CD4-positive, alpha-beta T cell (primary cell): ENCODE measurements at regions not wholly inside any gene's neighbourhood (a gene's known extent, or its start where the extent isn't known, plus 50 kb on each side); places are given as distances from the start of the nearest gene placed in this dataset.

Source experiments
- ATAC-seq: fragments of 200-7000 bp; cut with Tn5 transposase; one replicate; pipeline ENCODE4 v1.10.0; 2022; ENCODE audit warnings: mild to moderate bottlenecking; ENCODE audit not compliant: poor library complexity
- CTCF ChIA-PET: fragments of 350-600 bp; sonication (Branson Sonifier 250); formaldehyde crosslinking; loops from one replicate; lab custom pipeline; 2021; ENCODE audit warnings: antibody characterized with exemption, inconsistent platforms; lab: Charles Lee
- POLR2A ChIA-PET: fragments of 350-600 bp; sonication (Branson Sonifier 250); formaldehyde crosslinking; loops from one replicate; lab custom pipeline; 2021; ENCODE audit warnings: antibody characterized with exemption, inconsistent platforms; lab: Charles Lee
- DNase-seq, 14 experiments: peaks; one replicate each; pipeline ENCODE4 v3.0.0-alpha.2; 2013 to 2020; ENCODE audit warnings: mixed read lengths in 2 of 14
- H3K27ac ChIP-seq, 2 donors: one replicate each; pipeline versions ENCODE4 v1.5.1 to v1.7.0; 2013; ENCODE audit warnings: low read length in 2 of 2, low read depth in 1 of 2, mild to moderate bottlenecking in 1 of 2
- H3K27me3 ChIP-seq, 2 experiments: 1 replicate in 1 of 2; 2 replicates in 1 of 2; pipeline versions ENCODE4 v1.6.1 to v1.7.0; 2013; ENCODE audit warnings: low read length in 2 of 2, control low read depth in 1 of 2, mild to moderate bottlenecking in 1 of 2, moderate library complexity in 1 of 2; ENCODE audit not compliant: insufficient read depth in 2 of 2, control insufficient read depth in 1 of 2
- H3K36me3 ChIP-seq: one replicate; pipeline ENCODE4 v1.6.1; 2013; ENCODE audit warnings: low read length, control low read depth; ENCODE audit not compliant: insufficient read depth
- H3K4me1 ChIP-seq: one replicate; pipeline ENCODE4 v1.6.1; 2013; ENCODE audit warnings: low read length, control low read depth; ENCODE audit not compliant: insufficient read depth
- H3K4me3 ChIP-seq: one replicate; pipeline ENCODE4 v1.5.1; 2013; ENCODE audit warnings: mild to moderate bottlenecking, low read length, moderate library complexity
- H3K9me3 ChIP-seq, 2 experiments: 1 replicate in 1 of 2; 2 replicates in 1 of 2; pipeline versions ENCODE4 v1.6.1 to v1.7.0; 2013; ENCODE audit warnings: low read length in 2 of 2, mild to moderate bottlenecking in 2 of 2, control low read depth in 1 of 2, moderate library complexity in 1 of 2; ENCODE audit not compliant: control insufficient read depth in 1 of 2, insufficient read depth in 1 of 2
- H3K27ac Mint-ChIP-seq: one replicate; pipeline ENCODE4 v1.8.0; 2020; ENCODE audit warnings: mixed read lengths
- H3K27me3 Mint-ChIP-seq: one replicate; pipeline ENCODE4 v1.8.0; 2021; ENCODE audit warnings: mixed read lengths
- H3K36me3 Mint-ChIP-seq: one replicate; pipeline ENCODE4 v1.8.0; 2021; ENCODE audit warnings: low read depth, mixed read lengths
- H3K4me1 Mint-ChIP-seq: one replicate; pipeline ENCODE4 v1.8.0; 2021; ENCODE audit warnings: low read depth, mixed read lengths
- H3K4me3 Mint-ChIP-seq: one replicate; pipeline ENCODE4 v1.8.0; 2020; ENCODE audit warnings: mild to moderate bottlenecking, mixed read lengths
- H3K9me3 Mint-ChIP-seq: one replicate; pipeline ENCODE4 v1.8.0; 2020; ENCODE audit warnings: mixed read lengths
- CTCF ChIP-seq: fragments of 200-600 bp; IDR thresholded peaks from one replicate; pipeline ENCODE4 v1.8.0; 2022; ENCODE audit warnings: antibody characterized with exemption, mild to moderate bottlenecking
- intact Hi-C, 2 experiments: fragments of 100-400 bp; cut with DNase I in 1 of 2; cut with micrococcal nuclease in 1 of 2; formaldehyde crosslinking; loops; one replicate each; pipeline versions ENCODE4 v1.15.1 to v1.9.0; 2023 to 2025; cut with DNase I, micrococcal nuclease

GRCh38 chr1:191350938-191351337 is 807.3 kb upstream of the RGS18 start:
- H3K9me3 Mint-ChIP-seq = peaks cover 1% of the 10 kb centered on the region
- no peaks in the 10 kb centered on the region for H3K4me1 Mint-ChIP-seq
- intact Hi-C loops = no loop called here
- CTCF ChIA-PET = no interaction called here
- H3K27me3 Mint-ChIP-seq = no peaks in the 10 kb centered on the region
- Histone ChIP-seq H3K36me3 (no peaks in the 10 kb centered on the region), H3K9me3 (peaks cover 0 to 8% of the 10 kb centered on the region in 2 experiments), H3K4me3 (no peak overlapping the region), H3K4me1 (no peaks in the 10 kb centered on the region), H3K27me3 (no peaks in the 10 kb centered on the region), H3K27ac (no peak overlapping the region)
- no peak overlapping the region for H3K4me3 Mint-ChIP-seq
- no peak overlapping the region for H3K27ac Mint-ChIP-seq
- no peaks in the 10 kb centered on the region for H3K36me3 Mint-ChIP-seq
- ATAC-seq (no peak), DNase-seq (no peak)
- POLR2A ChIA-PET = no interaction called here
- TF ChIP-seq CTCF = no peak

- CTCF ChIA-PET = no interaction called here
- Mint-ChIP-seq H3K9me3 (peaks cover 13% of the 10 kb centered on the region), H3K36me3 (no peaks in the 10 kb centered on the region), H3K27ac (no peak overlapping the region), H3K4me3 (no peak overlapping the region), H3K4me1 (no peaks in the 10 kb centered on the region), H3K27me3 (no peaks in the 10 kb centered on the region)
- no peak for DNase-seq
- Histone ChIP-seq H3K4me1 (no peaks in the 10 kb centered on the region), H3K27me3 (no peaks in the 10 kb centered on the region), H3K4me3 (no peak overlapping the region), H3K9me3 (peaks cover 0 to 3% of the 10 kb centered on the region in 2 experiments), H3K27ac (no peak overlapping the region), H3K36me3 (no peaks in the 10 kb centered on the region)
- no peak for ATAC-seq
- intact Hi-C loops = no loop called here
- no peak for TF ChIP-seq CTCF
- POLR2A ChIA-PET = no interaction called here
These were observed 799.5 kb upstream of the RGS18 start for GRCh38 chr1:191358724-191359123.

GRCh38 chr1:191366686-191367085 is 791.6 kb upstream of the RGS18 start:
- Mint-ChIP-seq H3K4me1 (no peaks in the 10 kb centered on the region), H3K36me3 (no peaks in the 10 kb centered on the region), H3K27me3 (no peaks in the 10 kb centered on the region), H3K9me3 (peaks cover 10% of the 10 kb centered on the region), H3K4me3 (no peak overlapping the region), H3K27ac (no peak overlapping the region)
- intact Hi-C loops = no loop called here
- POLR2A ChIA-PET = no interaction called here
- Histone ChIP-seq H3K4me3 (no peak overlapping the region), H3K9me3 (peaks cover 0 to 6% of the 10 kb centered on the region in 2 experiments), H3K27ac (no peak overlapping the region), H3K36me3 (no peaks in the 10 kb centered on the region), H3K4me1 (no peaks in the 10 kb centered on the region), H3K27me3 (no peaks in the 10 kb centered on the region)
- CTCF ChIA-PET = no interaction called here
- DNase-seq (no peak), ATAC-seq (no peak)
- no peak for TF ChIP-seq CTCF
